IPS DF 19.7 (cell line): ENCODE measurements at regions not wholly inside any gene's neighbourhood (a gene's known extent, or its start where the extent isn't known, plus 50 kb on each side); places are given as distances from the start of the nearest gene placed in this dataset.

Experiments used
- DNase-seq: peaks from one replicate; pipeline ENCODE4 v3.0.0-alpha.2; 2013; ENCODE audit warnings: low read depth, low spot score

GRCh38 chr21:23475281-23476219, 2131.7 kb downstream of the MRPL39 start:
- DNase-seq, result no peak

GRCh38 chr21:23471877-23472276, 2135.4 kb downstream of the MRPL39 start:
- DNase-seq, result no peak

GRCh38 chr21:23463365-23463764, 2143.9 kb downstream of the MRPL39 start:
- no peak for DNase-seq

- no peak for DNase-seq
These were observed 2151.6 kb downstream of the MRPL39 start for GRCh38 chr21:23455676-23456075.

GRCh38 chr21:23452384-23453083, 2154.7 kb downstream of the MRPL39 start:
- DNase-seq, result no peak

GRCh38 chr21:23445307-23445706, 2162.0 kb downstream of the MRPL39 start:
- DNase-seq, result no peak

- no peak for DNase-seq
These were observed 2169.2 kb downstream of the MRPL39 start for GRCh38 chr21:23438081-23438480.

GRCh38 chr21:23402929-23403520, 2204.3 kb downstream of the MRPL39 start:
- DNase-seq, result no peak

GRCh38 chr21:23401278-23401677, 2206.0 kb downstream of the MRPL39 start:
- DNase-seq, result no peak

GRCh38 chr21:23398726-23399125, 2208.6 kb downstream of the MRPL39 start:
- DNase-seq, result no peak

- DNase-seq, result no peak
These were observed 2212.8 kb downstream of the MRPL39 start for GRCh38 chr21:23394458-23394857.

- no peak for DNase-seq
These were observed 2222.6 kb downstream of the MRPL39 start for GRCh38 chr21:23384679-23385078.

- no peak for DNase-seq
These were observed 2233.1 kb downstream of the MRPL39 start for GRCh38 chr21:23374155-23374554.

GRCh38 chr21:23356905-23357304, 2250.4 kb downstream of the MRPL39 start:
- DNase-seq, result no peak

- DNase-seq, result no peak
These were observed 2291.1 kb downstream of the MRPL39 start for GRCh38 chr21:23316190-23316589.

- no peak for DNase-seq
These were observed 2298.5 kb downstream of the MRPL39 start for GRCh38 chr21:23308741-23309140.

GRCh38 chr21:23307065-23307464, 2300.2 kb downstream of the MRPL39 start:
- DNase-seq, result no peak

GRCh38 chr21:23292292-23292691, 2294.1 kb downstream of the NCAM2 start:
- DNase-seq, result no peak

GRCh38 chr21:23281917-23282316, 2283.7 kb downstream of the NCAM2 start:
- DNase-seq, result no peak

GRCh38 chr21:23249760-23250159, 2251.6 kb downstream of the NCAM2 start:
- DNase-seq, result no peak

- DNase-seq, result no peak
These were observed 2249.1 kb downstream of the NCAM2 start for GRCh38 chr21:23247334-23247733.

- DNase-seq, result no peak
These were observed 2247.0 kb downstream of the NCAM2 start for GRCh38 chr21:23245255-23245654.
